ENCODE measurements at regions not wholly inside any gene's neighbourhood (a gene's known extent, or its start where the extent isn't known, plus 50 kb on each side); places are given as distances from the start of the nearest gene placed in this dataset.

DNA sequence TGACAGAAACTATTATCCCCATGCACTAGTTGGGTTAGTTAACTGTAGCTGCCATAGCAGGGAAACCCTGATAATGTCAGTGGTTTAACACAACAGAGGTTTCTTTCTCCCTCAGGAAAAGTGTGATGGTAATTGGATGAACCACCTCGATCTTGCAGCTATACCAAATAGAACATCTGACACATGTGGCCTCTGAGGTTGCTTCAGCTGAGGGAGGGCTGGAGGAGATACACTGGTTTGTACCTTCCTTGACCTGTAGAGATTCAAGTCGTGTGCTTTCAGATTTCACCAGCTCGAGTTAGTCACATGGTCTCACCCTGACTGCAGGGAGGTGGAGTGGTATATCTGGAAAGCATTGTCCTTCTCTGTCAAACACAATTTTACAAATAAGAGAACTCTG, 147.2 kb upstream of the SFRP2 start:
- 0% methylated on average over 3 of the region's 3 CpGs for WGBS (ENCODE audit: insufficient coverage, insufficient replicate concordance, low lambda C conversion rate, missing lambda C conversion rate)
- ChIA-PET SMC1A (ENCODE audit: uncharacterized antibody, unreplicated experiment) (interaction anchor here (1.0 kb wide), 1 partner anchor 14 kb away, joined by 3 read pairs; no protein-coding TSS in a partner anchor), CTCF (no interaction called here), POLR2A (no interaction called here), RAD21 (ENCODE audit: unreplicated experiment) (no interaction called here)
- Histone ChIP-seq H3K4me2 (ENCODE audit: control insufficient read depth, insufficient read depth) (no peak overlapping the region), H2AFZ (ENCODE audit: control insufficient read depth, low read depth, low read length) (no peak overlapping the region), H3K27ac (ENCODE audit: control insufficient read depth, insufficient read depth) (no peak overlapping the region), H3K79me2 (ENCODE audit: control insufficient read depth, insufficient read depth, low read length) (no peaks in the 10 kb centered on the region), H3K9ac (ENCODE audit: control insufficient read depth, insufficient read depth, low read length) (no peak overlapping the region), H3K27me3 (replicated peaks in 1 of 2; ENCODE audit: control insufficient read depth in 2 of 2, insufficient read depth in 2 of 2, low read length in 1 of 2) (peaks cover 2% of the 10 kb centered on the region in 2 experiments; a peak in 1 of 4 replicates), H4K20me1 (ENCODE audit: control insufficient read depth, insufficient read depth) (no peaks in the 10 kb centered on the region), H3K4me3 (no peak overlapping the region), H3K4me1 (ENCODE audit: control insufficient read depth, insufficient read depth, low read length) (no peaks in the 10 kb centered on the region), H3K9me3 (replicated peaks; ENCODE audit: control insufficient read depth, insufficient read depth, low read length) (no peaks in the 10 kb centered on the region), H3K36me3 (ENCODE audit: control insufficient read depth in 2 of 2, insufficient read depth in 2 of 2, low read length in 1 of 2) (no peaks in the 10 kb centered on the region)
- ATAC-seq = no peak
- no peak for FAIRE-seq
- intact Hi-C loops (cut with micrococcal nuclease; ENCODE audit: unreplicated experiment) = no loop called here
- in situ Hi-C loops (cut with MboI) = no loop called here
- no TSS peak for BruUV-seq (replicated peaks)
- DNase-seq (ENCODE audit: low read depth, low spot score) = no peak
- TF ChIP-seq FOXM1 (IDR thresholded peaks at IDR 0.05; ENCODE audit: low read depth, low read length) = no peak
- TF ChIP-seq, protein P1, sequence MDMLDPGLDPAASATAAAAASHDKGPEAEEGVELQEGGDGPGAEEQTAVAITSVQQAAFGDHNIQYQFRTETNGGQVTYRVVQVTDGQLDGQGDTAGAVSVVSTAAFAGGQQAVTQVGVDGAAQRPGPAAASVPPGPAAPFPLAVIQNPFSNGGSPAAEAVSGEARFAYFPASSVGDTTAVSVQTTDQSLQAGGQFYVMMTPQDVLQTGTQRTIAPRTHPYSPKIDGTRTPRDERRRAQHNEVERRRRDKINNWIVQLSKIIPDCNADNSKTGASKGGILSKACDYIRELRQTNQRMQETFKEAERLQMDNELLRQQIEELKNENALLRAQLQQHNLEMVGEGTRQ (IDR thresholded peaks at IDR 0.05; ENCODE audit: borderline replicate concordance, low read depth, low read length) = no peak
- TF ChIP-seq CREM (IDR thresholded peaks at IDR 0.05; ENCODE audit: low read depth) = no peak
- no peak for TF ChIP-seq GATAD2B (conservative IDR thresholded peaks at IDR 0.05; ENCODE audit: low read depth)
- TF ChIP-seq, protein P2, sequence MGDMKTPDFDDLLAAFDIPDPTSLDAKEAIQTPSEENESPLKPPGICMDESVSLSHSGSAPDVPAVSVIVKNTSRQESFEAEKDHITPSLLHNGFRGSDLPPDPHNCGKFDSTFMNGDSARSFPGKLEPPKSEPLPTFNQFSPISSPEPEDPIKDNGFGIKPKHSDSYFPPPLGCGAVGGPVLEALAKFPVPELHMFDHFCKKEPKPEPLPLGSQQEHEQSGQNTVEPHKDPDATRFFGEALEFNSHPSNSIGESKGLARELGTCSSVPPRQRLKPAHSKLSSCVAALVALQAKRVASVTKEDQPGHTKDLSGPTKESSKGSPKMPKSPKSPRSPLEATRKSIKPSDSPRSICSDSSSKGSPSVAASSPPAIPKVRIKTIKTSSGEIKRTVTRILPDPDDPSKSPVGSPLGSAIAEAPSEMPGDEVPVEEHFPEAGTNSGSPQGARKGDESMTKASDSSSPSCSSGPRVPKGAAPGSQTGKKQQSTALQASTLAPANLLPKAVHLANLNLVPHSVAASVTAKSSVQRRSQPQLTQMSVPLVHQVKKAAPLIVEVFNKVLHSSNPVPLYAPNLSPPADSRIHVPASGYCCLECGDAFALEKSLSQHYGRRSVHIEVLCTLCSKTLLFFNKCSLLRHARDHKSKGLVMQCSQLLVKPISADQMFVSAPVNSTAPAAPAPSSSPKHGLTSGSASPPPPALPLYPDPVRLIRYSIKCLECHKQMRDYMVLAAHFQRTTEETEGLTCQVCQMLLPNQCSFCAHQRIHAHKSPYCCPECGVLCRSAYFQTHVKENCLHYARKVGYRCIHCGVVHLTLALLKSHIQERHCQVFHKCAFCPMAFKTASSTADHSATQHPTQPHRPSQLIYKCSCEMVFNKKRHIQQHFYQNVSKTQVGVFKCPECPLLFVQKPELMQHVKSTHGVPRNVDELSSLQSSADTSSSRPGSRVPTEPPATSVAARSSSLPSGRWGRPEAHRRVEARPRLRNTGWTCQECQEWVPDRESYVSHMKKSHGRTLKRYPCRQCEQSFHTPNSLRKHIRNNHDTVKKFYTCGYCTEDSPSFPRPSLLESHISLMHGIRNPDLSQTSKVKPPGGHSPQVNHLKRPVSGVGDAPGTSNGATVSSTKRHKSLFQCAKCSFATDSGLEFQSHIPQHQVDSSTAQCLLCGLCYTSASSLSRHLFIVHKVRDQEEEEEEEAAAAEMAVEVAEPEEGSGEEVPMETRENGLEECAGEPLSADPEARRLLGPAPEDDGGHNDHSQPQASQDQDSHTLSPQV (IDR thresholded peaks at IDR 0.05) = no peak
- TF ChIP-seq, protein P3, sequence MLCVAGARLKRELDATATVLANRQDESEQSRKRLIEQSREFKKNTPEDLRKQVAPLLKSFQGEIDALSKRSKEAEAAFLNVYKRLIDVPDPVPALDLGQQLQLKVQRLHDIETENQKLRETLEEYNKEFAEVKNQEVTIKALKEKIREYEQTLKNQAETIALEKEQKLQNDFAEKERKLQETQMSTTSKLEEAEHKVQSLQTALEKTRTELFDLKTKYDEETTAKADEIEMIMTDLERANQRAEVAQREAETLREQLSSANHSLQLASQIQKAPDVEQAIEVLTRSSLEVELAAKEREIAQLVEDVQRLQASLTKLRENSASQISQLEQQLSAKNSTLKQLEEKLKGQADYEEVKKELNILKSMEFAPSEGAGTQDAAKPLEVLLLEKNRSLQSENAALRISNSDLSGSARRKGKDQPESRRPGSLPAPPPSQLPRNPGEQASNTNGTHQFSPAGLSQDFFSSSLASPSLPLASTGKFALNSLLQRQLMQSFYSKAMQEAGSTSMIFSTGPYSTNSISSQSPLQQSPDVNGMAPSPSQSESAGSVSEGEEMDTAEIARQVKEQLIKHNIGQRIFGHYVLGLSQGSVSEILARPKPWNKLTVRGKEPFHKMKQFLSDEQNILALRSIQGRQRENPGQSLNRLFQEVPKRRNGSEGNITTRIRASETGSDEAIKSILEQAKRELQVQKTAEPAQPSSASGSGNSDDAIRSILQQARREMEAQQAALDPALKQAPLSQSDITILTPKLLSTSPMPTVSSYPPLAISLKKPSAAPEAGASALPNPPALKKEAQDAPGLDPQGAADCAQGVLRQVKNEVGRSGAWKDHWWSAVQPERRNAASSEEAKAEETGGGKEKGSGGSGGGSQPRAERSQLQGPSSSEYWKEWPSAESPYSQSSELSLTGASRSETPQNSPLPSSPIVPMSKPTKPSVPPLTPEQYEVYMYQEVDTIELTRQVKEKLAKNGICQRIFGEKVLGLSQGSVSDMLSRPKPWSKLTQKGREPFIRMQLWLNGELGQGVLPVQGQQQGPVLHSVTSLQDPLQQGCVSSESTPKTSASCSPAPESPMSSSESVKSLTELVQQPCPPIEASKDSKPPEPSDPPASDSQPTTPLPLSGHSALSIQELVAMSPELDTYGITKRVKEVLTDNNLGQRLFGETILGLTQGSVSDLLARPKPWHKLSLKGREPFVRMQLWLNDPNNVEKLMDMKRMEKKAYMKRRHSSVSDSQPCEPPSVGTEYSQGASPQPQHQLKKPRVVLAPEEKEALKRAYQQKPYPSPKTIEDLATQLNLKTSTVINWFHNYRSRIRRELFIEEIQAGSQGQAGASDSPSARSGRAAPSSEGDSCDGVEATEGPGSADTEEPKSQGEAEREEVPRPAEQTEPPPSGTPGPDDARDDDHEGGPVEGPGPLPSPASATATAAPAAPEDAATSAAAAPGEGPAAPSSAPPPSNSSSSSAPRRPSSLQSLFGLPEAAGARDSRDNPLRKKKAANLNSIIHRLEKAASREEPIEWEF (IDR thresholded peaks at IDR 0.05; ENCODE audit: insufficient replicate concordance, low read depth, low read length) = no peak
- TF ChIP-seq, protein P4, sequence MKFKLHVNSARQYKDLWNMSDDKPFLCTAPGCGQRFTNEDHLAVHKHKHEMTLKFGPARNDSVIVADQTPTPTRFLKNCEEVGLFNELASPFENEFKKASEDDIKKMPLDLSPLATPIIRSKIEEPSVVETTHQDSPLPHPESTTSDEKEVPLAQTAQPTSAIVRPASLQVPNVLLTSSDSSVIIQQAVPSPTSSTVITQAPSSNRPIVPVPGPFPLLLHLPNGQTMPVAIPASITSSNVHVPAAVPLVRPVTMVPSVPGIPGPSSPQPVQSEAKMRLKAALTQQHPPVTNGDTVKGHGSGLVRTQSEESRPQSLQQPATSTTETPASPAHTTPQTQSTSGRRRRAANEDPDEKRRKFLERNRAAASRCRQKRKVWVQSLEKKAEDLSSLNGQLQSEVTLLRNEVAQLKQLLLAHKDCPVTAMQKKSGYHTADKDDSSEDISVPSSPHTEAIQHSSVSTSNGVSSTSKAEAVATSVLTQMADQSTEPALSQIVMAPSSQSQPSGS (IDR thresholded peaks at IDR 0.05; ENCODE audit: low read length) = no peak
- no peak for TF ChIP-seq NRF1 (conservative IDR thresholded peaks at IDR 0.05; ENCODE audit: low read depth, low read length)
- TF ChIP-seq TAF1 (IDR thresholded peaks at IDR 0.05; ENCODE audit: borderline replicate concordance, low read depth, low read length) = no peak
- no peak for TF ChIP-seq MXI1 (IDR thresholded peaks at IDR 0.05; ENCODE audit: low read depth, low read length)
- TF ChIP-seq CHD4 (IDR thresholded peaks at IDR 0.05) = no peak
- TF ChIP-seq, protein P5, sequence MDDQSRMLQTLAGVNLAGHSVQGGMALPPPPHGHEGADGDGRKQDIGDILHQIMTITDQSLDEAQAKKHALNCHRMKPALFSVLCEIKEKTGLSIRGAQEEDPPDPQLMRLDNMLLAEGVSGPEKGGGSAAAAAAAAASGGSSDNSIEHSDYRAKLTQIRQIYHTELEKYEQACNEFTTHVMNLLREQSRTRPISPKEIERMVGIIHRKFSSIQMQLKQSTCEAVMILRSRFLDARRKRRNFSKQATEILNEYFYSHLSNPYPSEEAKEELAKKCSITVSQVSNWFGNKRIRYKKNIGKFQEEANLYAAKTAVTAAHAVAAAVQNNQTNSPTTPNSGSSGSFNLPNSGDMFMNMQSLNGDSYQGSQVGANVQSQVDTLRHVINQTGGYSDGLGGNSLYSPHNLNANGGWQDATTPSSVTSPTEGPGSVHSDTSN (IDR thresholded peaks at IDR 0.05; ENCODE audit: insufficient replicate concordance, low read depth, low read length) = no peak
